ENCODE measurements at regions not wholly inside any gene's neighbourhood (a gene's known extent, or its start where the extent isn't known, plus 50 kb on each side); places are given as distances from the start of the nearest gene placed in this dataset.
A peak's percentile ranks its signal among the peaks of the same experiment; 100 is the strongest.

GRCh38 chr2:33775306-33775705 lies 176.2 kb upstream of the FAM98A start:
- H3K4me3 Mint-ChIP-seq = no peak overlapping the region
- CTCF ChIA-PET = no interaction called here
- no peaks in the 10 kb centered on the region for H3K4me1 Mint-ChIP-seq (ENCODE audit: low read depth)
- H3K36me3 Mint-ChIP-seq (ENCODE audit: low read depth) = no peaks in the 10 kb centered on the region
- H3K27ac ChIP-seq (ENCODE audit: low read depth in 1 of 2, low read length in 2 of 2) = no peak overlapping the region
- peaks cover 0 to 5% of the 10 kb centered on the region in 2 experiments for H3K9me3 ChIP-seq (ENCODE audit: control insufficient read depth in 1 of 2, insufficient read depth in 1 of 2, low read length in 2 of 2)
- no peaks in the 10 kb centered on the region for H3K9me3 Mint-ChIP-seq
- no peaks in the 10 kb centered on the region for H3K36me3 ChIP-seq (ENCODE audit: insufficient read depth, low read length)
- intact Hi-C loops (cut with DNase I, micrococcal nuclease) = no loop called here
- no peaks in the 10 kb centered on the region for H3K4me1 ChIP-seq (ENCODE audit: insufficient read depth, low read length)
- no peak overlapping the region for H3K4me3 ChIP-seq (ENCODE audit: low read length)
- H3K27ac Mint-ChIP-seq = no peak overlapping the region
- TF ChIP-seq CTCF (IDR thresholded peaks at IDR 0.05) = no peak
- H3K27me3 ChIP-seq (ENCODE audit: control insufficient read depth in 1 of 2, insufficient read depth in 2 of 2, low read length in 2 of 2) = no peaks in the 10 kb centered on the region
- ATAC-seq (ENCODE audit: poor library complexity) (no peak), DNase-seq (peak in 1 of 14 experiments; percentile 5)
- no peaks in the 10 kb centered on the region for H3K27me3 Mint-ChIP-seq
- POLR2A ChIA-PET = no interaction called here

GRCh38 chr2:33770023-33770422 lies 170.9 kb upstream of the FAM98A start:
- Histone ChIP-seq H3K27ac (ENCODE audit: low read depth in 1 of 2, low read length in 2 of 2) (no peak overlapping the region), H3K27me3 (ENCODE audit: control insufficient read depth in 1 of 2, insufficient read depth in 2 of 2, low read length in 2 of 2) (no peaks in the 10 kb centered on the region), H3K4me3 (ENCODE audit: low read length) (no peak overlapping the region), H3K4me1 (ENCODE audit: insufficient read depth, low read length) (no peaks in the 10 kb centered on the region), H3K9me3 (ENCODE audit: control insufficient read depth in 1 of 2, insufficient read depth in 1 of 2, low read length in 2 of 2) (no peaks in the 10 kb centered on the region), H3K36me3 (ENCODE audit: insufficient read depth, low read length) (no peaks in the 10 kb centered on the region)
- H3K36me3 Mint-ChIP-seq (ENCODE audit: low read depth) = no peaks in the 10 kb centered on the region
- ChIA-PET POLR2A (no interaction called here), CTCF (no interaction called here)
- DNase-seq (no peak), ATAC-seq (ENCODE audit: poor library complexity) (no peak)
- H3K4me1 Mint-ChIP-seq (ENCODE audit: low read depth) = no peaks in the 10 kb centered on the region
- H3K27ac Mint-ChIP-seq = no peak overlapping the region
- H3K4me3 Mint-ChIP-seq = no peak overlapping the region
- no peaks in the 10 kb centered on the region for H3K9me3 Mint-ChIP-seq
- no peaks in the 10 kb centered on the region for H3K27me3 Mint-ChIP-seq
- no peak for TF ChIP-seq CTCF (IDR thresholded peaks at IDR 0.05)
- intact Hi-C loops (cut with DNase I, micrococcal nuclease) = no loop called here

GRCh38 chr2:33766175-33766574 lies 167.1 kb upstream of the FAM98A start:
- H3K27ac Mint-ChIP-seq = no peak overlapping the region
- no peak overlapping the region for H3K27ac ChIP-seq (ENCODE audit: low read depth in 1 of 2, low read length in 2 of 2)
- intact Hi-C loops (cut with DNase I, micrococcal nuclease) = no loop called here
- no peak overlapping the region for H3K4me3 ChIP-seq (ENCODE audit: low read length)
- no peaks in the 10 kb centered on the region for H3K27me3 ChIP-seq (ENCODE audit: control insufficient read depth in 1 of 2, insufficient read depth in 2 of 2, low read length in 2 of 2)
- no peaks in the 10 kb centered on the region for H3K4me1 ChIP-seq (ENCODE audit: insufficient read depth, low read length)
- no peak overlapping the region for H3K4me3 Mint-ChIP-seq
- H3K36me3 Mint-ChIP-seq (ENCODE audit: low read depth) = no peaks in the 10 kb centered on the region
- TF ChIP-seq CTCF (IDR thresholded peaks at IDR 0.05) = no peak
- ATAC-seq (ENCODE audit: poor library complexity) (no peak), DNase-seq (no peak)
- peaks cover 0 to 8% of the 10 kb centered on the region in 2 experiments for H3K9me3 ChIP-seq (ENCODE audit: control insufficient read depth in 1 of 2, insufficient read depth in 1 of 2, low read length in 2 of 2)
- H3K9me3 Mint-ChIP-seq = no peaks in the 10 kb centered on the region
- ChIA-PET CTCF (no interaction called here), POLR2A (no interaction called here)
- H3K36me3 ChIP-seq (ENCODE audit: insufficient read depth, low read length) = no peaks in the 10 kb centered on the region
- H3K27me3 Mint-ChIP-seq = no peaks in the 10 kb centered on the region
- H3K4me1 Mint-ChIP-seq (ENCODE audit: low read depth) = no peaks in the 10 kb centered on the region

Measured in CD4-positive, alpha-beta T cell (primary cell).